ENCODE measurements at regions not wholly inside any gene's neighbourhood (a gene's known extent, or its start where the extent isn't known, plus 50 kb on each side); places are given as distances from the start of the nearest gene placed in this dataset.

DNA sequence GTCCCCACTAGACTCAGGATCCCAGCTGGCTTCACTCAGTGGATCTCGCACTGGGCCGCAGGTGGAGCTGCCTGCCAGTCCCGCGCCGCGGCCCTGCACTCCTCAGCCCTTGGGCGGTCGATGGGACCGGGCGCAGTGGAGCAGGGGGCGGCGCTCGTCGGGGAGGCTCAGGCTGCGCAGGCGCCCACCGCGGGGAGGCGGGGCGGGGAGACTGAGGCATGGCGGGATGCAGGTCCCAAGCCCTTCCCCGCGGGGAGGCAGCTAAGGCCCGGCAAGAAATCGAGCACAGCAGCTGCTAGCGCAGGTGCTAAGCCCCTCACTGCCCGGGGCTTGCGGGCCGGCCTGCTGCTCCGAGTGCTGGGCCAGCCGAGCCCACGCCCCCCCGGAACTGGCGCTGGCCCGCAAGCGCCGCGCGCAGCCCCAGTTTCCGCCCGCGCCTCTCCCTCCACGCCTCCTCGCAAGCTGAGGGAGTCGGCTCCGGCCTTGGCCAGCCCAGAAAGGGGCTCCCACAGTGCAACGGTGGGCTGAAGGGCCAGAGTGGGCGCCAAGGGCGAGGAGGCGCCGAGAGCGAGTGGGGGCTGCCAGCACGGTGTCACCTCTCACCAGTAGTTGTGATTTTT is 1038.0 kb downstream of the PCDH19 start:
- DNase-seq: no peak
- Histone ChIP-seq H3K36me3 (replicated peaks) (no peaks in the 10 kb centered on the region), H3K4me3 (ENCODE audit: low read depth, low read length) (no peak overlapping the region), H3K27ac (no peak overlapping the region), H3K27me3 (replicated peaks) (no peaks in the 10 kb centered on the region)
- TF ChIP-seq, protein P1, sequence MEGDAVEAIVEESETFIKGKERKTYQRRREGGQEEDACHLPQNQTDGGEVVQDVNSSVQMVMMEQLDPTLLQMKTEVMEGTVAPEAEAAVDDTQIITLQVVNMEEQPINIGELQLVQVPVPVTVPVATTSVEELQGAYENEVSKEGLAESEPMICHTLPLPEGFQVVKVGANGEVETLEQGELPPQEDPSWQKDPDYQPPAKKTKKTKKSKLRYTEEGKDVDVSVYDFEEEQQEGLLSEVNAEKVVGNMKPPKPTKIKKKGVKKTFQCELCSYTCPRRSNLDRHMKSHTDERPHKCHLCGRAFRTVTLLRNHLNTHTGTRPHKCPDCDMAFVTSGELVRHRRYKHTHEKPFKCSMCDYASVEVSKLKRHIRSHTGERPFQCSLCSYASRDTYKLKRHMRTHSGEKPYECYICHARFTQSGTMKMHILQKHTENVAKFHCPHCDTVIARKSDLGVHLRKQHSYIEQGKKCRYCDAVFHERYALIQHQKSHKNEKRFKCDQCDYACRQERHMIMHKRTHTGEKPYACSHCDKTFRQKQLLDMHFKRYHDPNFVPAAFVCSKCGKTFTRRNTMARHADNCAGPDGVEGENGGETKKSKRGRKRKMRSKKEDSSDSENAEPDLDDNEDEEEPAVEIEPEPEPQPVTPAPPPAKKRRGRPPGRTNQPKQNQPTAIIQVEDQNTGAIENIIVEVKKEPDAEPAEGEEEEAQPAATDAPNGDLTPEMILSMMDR (IDR thresholded peaks at IDR 0.05; ENCODE audit: low read depth, low read length, missing control alignments): no peak
- in situ Hi-C loops (cut with HindIII; ENCODE audit: low pct_ligation_motif_present, low sequenced_read_pairs): no loop called here

DNA sequence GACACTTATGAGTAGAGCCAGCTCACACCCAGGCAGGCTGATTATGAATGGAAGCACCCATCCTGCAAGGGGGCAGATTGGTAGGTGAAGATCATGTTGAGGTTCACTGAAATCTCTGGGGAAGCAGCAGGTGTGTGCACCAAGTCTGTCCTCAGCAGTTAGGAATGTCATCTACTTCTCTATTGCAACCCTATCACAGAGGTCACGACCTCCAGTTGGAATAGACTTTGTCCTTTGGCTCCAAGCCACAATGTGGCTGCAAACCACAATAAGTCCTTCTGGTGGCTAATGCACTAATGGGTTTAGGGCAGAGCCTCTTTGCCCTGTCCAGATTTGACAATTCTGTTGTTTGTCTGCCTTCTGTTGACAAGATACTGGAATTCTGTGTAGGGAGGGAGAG is 1056.7 kb downstream of the PCDH19 start:
- Histone ChIP-seq H3K4me3 (ENCODE audit: low read depth, low read length) (no peak overlapping the region), H3K36me3 (replicated peaks) (no peaks in the 10 kb centered on the region), H3K27me3 (replicated peaks) (no peaks in the 10 kb centered on the region), H3K27ac (no peak overlapping the region)
- no peak for DNase-seq
- in situ Hi-C loops (cut with HindIII; ENCODE audit: low pct_ligation_motif_present, low sequenced_read_pairs): no loop called here
- TF ChIP-seq, protein P1 (IDR thresholded peaks at IDR 0.05; ENCODE audit: low read depth, low read length, missing control alignments): no peak

DNA sequence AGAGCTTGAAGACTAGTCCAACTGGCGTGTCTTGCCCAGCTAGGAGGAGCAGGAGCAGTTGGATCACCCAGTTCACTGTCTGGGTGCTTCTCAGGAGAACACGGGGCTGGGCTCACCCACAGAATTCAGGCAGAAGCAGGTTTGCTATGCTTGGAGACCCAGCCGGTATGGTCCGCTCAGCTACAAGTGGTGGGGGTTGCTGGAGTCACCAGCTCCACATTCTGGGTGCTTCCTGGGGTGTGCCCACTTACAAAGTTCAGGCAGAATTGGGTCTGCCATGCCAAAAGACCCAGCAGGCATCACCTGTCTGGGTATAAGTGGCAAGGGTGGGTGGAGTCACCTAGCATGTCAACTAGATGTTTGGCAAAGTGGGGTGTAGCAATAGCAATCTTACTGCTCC is 1061.8 kb downstream of the PCDH19 start:
- H3K4me3 ChIP-seq (ENCODE audit: low read depth, low read length): no peak overlapping the region
- H3K27me3 ChIP-seq (replicated peaks): no peaks in the 10 kb centered on the region
- DNase-seq: no peak
- H3K36me3 ChIP-seq (replicated peaks): no peaks in the 10 kb centered on the region
- TF ChIP-seq, protein P1 (IDR thresholded peaks at IDR 0.05; ENCODE audit: low read depth, low read length, missing control alignments): no peak
- in situ Hi-C loops (cut with HindIII; ENCODE audit: low pct_ligation_motif_present, low sequenced_read_pairs): no loop called here
- no peak overlapping the region for H3K27ac ChIP-seq

DNA sequence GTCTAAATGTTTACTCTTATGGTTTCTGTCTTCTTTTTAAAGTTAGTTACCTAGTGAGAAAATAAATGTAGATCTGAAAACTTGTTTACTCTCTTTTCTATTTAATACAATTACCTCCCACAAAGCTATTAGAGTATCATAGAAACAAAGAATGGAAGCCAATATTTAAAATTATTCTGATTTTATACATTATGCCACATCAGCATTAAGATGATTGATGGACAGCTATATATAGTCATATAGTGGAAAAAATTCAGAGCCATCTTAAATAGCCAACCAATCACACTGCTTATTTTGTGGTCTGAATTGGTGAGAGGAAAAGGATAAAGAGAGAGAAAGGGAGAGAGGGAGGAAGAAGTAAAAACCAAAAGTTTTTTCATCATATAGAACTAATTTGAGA is 1101.8 kb downstream of the PCDH19 start:
- no peak for DNase-seq
- no peak overlapping the region for H3K4me3 ChIP-seq (ENCODE audit: low read depth, low read length)
- in situ Hi-C loops (cut with HindIII; ENCODE audit: low pct_ligation_motif_present, low sequenced_read_pairs): no loop called here
- H3K36me3 ChIP-seq (replicated peaks): no peaks in the 10 kb centered on the region
- no peak overlapping the region for H3K27ac ChIP-seq
- no peaks in the 10 kb centered on the region for H3K27me3 ChIP-seq (replicated peaks)
- TF ChIP-seq, protein P1 (IDR thresholded peaks at IDR 0.05; ENCODE audit: low read depth, low read length, missing control alignments): no peak

DNA sequence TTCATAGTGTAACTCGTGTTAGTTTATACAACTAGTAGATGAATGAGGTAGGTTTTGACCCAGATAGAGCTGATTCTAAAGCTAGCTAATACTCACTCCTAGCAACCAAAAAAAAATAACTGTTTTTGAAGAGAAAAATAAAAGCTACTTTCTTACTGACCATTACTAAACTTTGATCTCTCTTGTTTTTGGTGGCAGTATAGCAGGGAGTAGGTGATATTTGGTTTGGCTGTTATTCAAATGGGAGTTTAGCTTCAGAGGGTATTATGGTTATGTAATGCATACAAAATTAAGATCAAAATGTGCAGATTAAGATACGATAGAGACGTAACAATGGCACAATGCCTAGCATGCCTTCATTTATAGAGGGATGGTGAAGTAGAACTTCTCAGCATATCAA is 1104.5 kb downstream of the PCDH19 start:
- no peaks in the 10 kb centered on the region for H3K27me3 ChIP-seq (replicated peaks)
- no peak overlapping the region for H3K4me3 ChIP-seq (ENCODE audit: low read depth, low read length)
- DNase-seq: no peak
- TF ChIP-seq, protein P1 (IDR thresholded peaks at IDR 0.05; ENCODE audit: low read depth, low read length, missing control alignments): no peak
- no peak overlapping the region for H3K27ac ChIP-seq
- in situ Hi-C loops (cut with HindIII; ENCODE audit: low pct_ligation_motif_present, low sequenced_read_pairs): no loop called here
- H3K36me3 ChIP-seq (replicated peaks): no peaks in the 10 kb centered on the region

DNA sequence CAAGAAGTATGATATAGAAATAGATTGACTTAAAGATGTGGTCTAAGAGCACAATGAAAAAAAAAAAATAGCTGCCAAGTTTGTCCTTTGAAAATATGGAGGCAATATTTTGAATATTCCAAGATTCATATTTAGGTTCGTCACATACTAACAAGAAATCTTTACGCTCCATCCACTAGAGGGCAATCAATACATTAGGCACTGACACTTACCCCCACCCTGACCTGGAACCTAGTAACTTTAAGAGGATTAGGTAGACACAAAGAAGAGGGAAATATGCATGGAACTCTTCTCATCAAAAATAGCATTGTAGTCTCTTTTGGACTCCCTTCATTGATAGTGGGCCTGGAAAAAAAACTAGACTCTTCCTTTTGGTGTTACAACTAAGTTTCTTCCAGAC is 1108.1 kb downstream of the PCDH19 start:
- Histone ChIP-seq H3K27me3 (replicated peaks) (no peaks in the 10 kb centered on the region), H3K4me3 (ENCODE audit: low read depth, low read length) (no peak overlapping the region), H3K27ac (no peak overlapping the region), H3K36me3 (replicated peaks) (no peaks in the 10 kb centered on the region)
- TF ChIP-seq, protein P1 (IDR thresholded peaks at IDR 0.05; ENCODE audit: low read depth, low read length, missing control alignments): no peak
- in situ Hi-C loops (cut with HindIII; ENCODE audit: low pct_ligation_motif_present, low sequenced_read_pairs): no loop called here
- DNase-seq: no peak

All from brain microvascular endothelial cell (primary cell).